ENCODE measurements at regions not wholly inside any gene's neighbourhood (a gene's known extent, or its start where the extent isn't known, plus 50 kb on each side); places are given as distances from the start of the nearest gene placed in this dataset.

GRCh38 chr16:65944361-65944760, 422.1 kb upstream of the CDH5 start:
- TF ChIP-seq EP300 (IDR thresholded peaks at IDR 0.05): no peak
- TF ChIP-seq POLR2A (IDR thresholded peaks at IDR 0.05): no peak
- no peak for TF ChIP-seq POLR2AphosphoS5 (IDR thresholded peaks at IDR 0.05)
- no peak for TF ChIP-seq CTCF (IDR thresholded peaks at IDR 0.05)
- Histone ChIP-seq H3K36me3 (no peaks in the 10 kb centered on the region), H3K4me1 (no peaks in the 10 kb centered on the region), H3K27ac (no peak overlapping the region), H3K27me3 (no peaks in the 10 kb centered on the region), H3K9me3 (no peaks in the 10 kb centered on the region), H3K4me3 (no peak overlapping the region)
- no peak for DNase-seq
- WGBS, 2 donors: 30 to 40% methylated on average over 3 of the region's 3 CpGs
- intact Hi-C loops (cut with DNase I): no loop called here

GRCh38 chr16:65940711-65941110, 425.8 kb upstream of the CDH5 start:
- H3K4me1 ChIP-seq: no peaks in the 10 kb centered on the region
- no peaks in the 10 kb centered on the region for H3K9me3 ChIP-seq
- WGBS, 2 donors: 55 to 81% methylated on average over 1 of the region's 1 CpG
- no peak for DNase-seq
- no peaks in the 10 kb centered on the region for H3K27me3 ChIP-seq
- no peak overlapping the region for H3K4me3 ChIP-seq
- TF ChIP-seq CTCF (IDR thresholded peaks at IDR 0.05): no peak
- no peak for TF ChIP-seq POLR2A (IDR thresholded peaks at IDR 0.05)
- no peak for TF ChIP-seq EP300 (IDR thresholded peaks at IDR 0.05)
- no peak for TF ChIP-seq POLR2AphosphoS5 (IDR thresholded peaks at IDR 0.05)
- intact Hi-C loops (cut with DNase I): no loop called here
- no peaks in the 10 kb centered on the region for H3K36me3 ChIP-seq
- H3K27ac ChIP-seq: no peak overlapping the region

GRCh38 chr16:65938083-65938482, 428.4 kb upstream of the CDH5 start:
- Histone ChIP-seq H3K36me3 (no peaks in the 10 kb centered on the region), H3K4me3 (no peak overlapping the region), H3K4me1 (no peaks in the 10 kb centered on the region), H3K9me3 (no peaks in the 10 kb centered on the region), H3K27me3 (no peaks in the 10 kb centered on the region), H3K27ac (no peak overlapping the region)
- intact Hi-C loops (cut with DNase I): no loop called here
- TF ChIP-seq CTCF (IDR thresholded peaks at IDR 0.05): no peak
- no peak for TF ChIP-seq POLR2A (IDR thresholded peaks at IDR 0.05)
- TF ChIP-seq EP300 (IDR thresholded peaks at IDR 0.05): no peak
- TF ChIP-seq POLR2AphosphoS5 (IDR thresholded peaks at IDR 0.05): no peak
- no peak for DNase-seq
- 78 to 88% methylated on average over 1 of the region's 1 CpG for WGBS, 2 donors

- Histone ChIP-seq H3K4me3 (no peak overlapping the region), H3K27me3 (no peaks in the 10 kb centered on the region), H3K4me1 (no peaks in the 10 kb centered on the region), H3K27ac (no peak overlapping the region), H3K9me3 (no peaks in the 10 kb centered on the region), H3K36me3 (no peaks in the 10 kb centered on the region)
- DNase-seq: no peak
- intact Hi-C loops (cut with DNase I): no loop called here
- TF ChIP-seq POLR2A (IDR thresholded peaks at IDR 0.05) (no peak), EP300 (IDR thresholded peaks at IDR 0.05) (no peak), CTCF (IDR thresholded peaks at IDR 0.05) (no peak), POLR2AphosphoS5 (IDR thresholded peaks at IDR 0.05) (no peak)
- 85 to 96% methylated on average over 1 of the region's 1 CpG for WGBS, 2 donors
These were observed 429.0 kb upstream of the CDH5 start for GRCh38 chr16:65937455-65937854.

GRCh38 chr16:65936096-65936495, 430.4 kb upstream of the CDH5 start:
- no peak for DNase-seq
- Histone ChIP-seq H3K27me3 (no peaks in the 10 kb centered on the region), H3K9me3 (no peaks in the 10 kb centered on the region), H3K4me3 (no peak overlapping the region), H3K4me1 (no peaks in the 10 kb centered on the region), H3K36me3 (no peaks in the 10 kb centered on the region), H3K27ac (no peak overlapping the region)
- 64 to 69% methylated on average over 2 of the region's 2 CpGs for WGBS, 2 donors
- intact Hi-C loops (cut with DNase I): no loop called here
- TF ChIP-seq CTCF (IDR thresholded peaks at IDR 0.05) (no peak), POLR2AphosphoS5 (IDR thresholded peaks at IDR 0.05) (no peak), EP300 (IDR thresholded peaks at IDR 0.05) (no peak), POLR2A (IDR thresholded peaks at IDR 0.05) (no peak)
